HG03108 (cell line): ENCODE measurements at regions not wholly inside any gene's neighbourhood (a gene's known extent, or its start where the extent isn't known, plus 50 kb on each side); places are given as distances from the start of the nearest gene placed in this dataset.

ENCODE experiments used
- ATAC-seq: cut with Tn5 transposase; IDR thresholded peaks from one replicate; pipeline ENCODE4 v1.9.1; 2021; ENCODE audit warnings: moderate library complexity; ENCODE audit not compliant: unreplicated experiment

DNA sequence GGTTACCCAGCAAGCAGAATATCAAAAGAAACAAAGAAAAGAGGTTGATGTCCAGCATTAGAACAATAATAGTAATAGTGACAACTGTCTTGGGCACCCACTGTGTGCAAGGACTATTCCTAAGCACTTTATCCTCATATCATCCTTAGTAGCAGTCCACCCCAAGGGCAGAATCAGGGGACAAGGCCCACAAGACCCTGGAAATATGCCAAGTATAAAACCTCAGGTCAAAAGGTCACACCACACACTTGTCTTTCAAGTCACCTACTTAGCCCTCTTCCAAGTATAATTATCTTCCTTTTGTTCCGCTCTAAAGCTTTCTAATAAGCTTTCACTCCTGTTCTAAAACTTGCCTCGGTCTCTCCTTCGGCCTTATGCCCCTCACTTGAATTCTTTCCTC is 124.0 kb upstream of the STT3B start:
- ATAC-seq, result no peak

- ATAC-seq, result no peak
These were observed 123.3 kb upstream of the STT3B start for GRCh38 chr3:31409389-31409788.

DNA sequence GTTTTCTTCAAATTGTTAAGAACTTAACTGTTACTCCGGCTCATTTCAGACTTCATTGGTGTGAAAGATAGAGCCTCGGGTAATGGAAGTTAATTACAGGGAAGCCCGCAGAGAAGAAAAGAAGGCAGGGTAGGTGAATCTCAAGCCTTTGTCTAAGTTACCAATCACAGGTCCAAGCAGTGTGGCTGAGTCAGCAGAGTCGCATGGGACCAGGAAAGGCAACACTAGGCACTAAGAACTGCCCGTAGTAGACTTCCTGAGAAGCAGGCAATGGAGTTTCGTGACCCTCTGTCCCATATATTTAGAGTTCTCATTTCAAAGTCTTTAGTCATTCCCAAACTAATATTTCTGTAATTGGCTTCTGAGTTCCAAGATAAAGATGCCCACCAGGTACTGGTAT is 122.9 kb upstream of the STT3B start:
- no peak for ATAC-seq

DNA sequence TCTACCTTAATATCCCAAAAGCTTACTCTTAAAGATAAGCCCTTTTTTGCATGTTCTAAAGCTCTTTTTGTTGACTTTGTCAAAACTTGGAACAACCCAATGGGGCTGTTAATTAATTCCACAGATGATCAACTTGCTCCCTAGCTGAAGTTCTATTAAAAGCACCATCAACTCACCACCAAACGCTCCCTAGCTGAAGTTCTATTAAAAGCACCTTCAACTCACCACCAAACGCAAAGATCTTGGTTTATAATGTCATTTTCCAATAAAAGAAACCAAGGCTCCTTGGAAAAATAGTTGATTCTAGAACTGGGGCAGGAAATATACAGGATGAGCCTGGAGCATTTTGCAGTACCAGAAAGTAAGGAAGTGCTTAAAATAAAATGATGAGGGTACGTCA is 122.3 kb upstream of the STT3B start:
- no peak for ATAC-seq

DNA sequence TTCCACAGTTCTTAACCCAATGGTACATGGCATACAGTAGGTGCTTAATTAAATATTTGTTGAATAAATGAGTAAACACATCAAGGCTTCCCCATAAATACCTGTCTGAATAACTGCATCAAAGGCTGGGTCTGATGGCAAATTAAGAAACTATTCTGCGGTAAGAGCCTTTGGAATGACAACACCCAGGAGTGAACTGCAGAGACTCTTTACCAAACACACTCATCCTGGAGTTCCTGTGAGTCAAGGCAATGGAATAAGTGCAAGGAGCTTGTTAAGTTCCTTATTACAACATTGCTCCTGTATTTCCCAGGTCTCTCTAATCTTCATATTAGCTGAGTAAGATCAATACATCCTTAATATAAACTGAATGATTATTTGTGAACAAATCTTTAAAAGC is 119.9 kb upstream of the STT3B start:
- ATAC-seq, result no peak

DNA sequence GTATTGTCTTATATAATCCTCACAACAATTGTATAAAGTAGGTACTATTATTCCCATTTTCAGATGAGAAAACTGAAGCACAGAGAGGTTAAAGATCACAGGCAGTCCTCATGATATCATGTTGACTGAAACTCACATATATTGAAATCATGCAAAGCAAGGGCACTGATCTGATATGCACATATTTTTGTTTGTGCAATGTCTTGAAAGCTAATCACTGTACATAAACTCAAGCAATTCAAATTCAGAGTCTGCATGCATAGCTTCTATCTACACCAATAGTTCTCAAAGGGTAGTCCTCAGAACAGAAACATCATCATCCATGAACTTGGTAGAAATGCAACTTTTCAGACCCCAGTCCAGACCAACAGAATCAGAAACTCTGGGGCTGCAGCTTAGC is 119.2 kb upstream of the STT3B start:
- ATAC-seq, result no peak

DNA sequence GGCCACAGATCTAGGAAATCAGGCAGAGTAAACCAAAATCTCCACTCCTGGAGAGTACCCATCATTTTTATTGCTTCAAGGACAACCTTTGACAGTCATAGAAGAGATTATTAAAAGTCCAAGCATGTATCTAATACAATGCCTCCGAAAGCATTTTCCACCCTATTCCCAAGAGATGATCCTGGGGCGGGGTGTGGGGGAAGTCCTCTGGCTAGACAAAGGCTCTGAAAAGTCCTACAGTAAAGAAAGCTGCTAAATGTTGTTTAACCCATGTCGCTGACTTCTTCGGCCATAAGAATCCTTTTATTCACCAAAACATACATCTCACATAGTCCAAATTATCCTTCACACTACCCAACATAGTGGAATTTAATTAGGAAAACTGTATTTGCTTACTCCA is 115.7 kb upstream of the STT3B start:
- no peak for ATAC-seq

DNA sequence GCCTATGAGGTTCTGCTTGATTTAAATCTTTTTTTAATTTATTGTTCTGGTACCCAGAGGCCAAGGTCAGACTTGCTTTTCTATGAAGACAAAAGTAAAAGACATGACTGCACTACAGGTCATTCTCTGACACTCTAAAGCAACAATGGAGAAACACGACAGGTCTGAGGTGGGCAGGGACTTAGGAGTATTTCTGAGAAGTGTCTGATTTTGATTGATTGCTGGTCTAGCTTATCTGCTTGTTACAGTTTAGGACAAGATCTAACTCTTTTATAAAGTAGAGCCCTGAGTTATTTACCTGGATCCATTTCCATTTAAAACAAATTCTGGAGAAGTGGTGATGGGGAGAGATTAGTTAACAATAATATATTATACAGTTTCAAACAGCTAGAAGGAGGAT is 115.2 kb upstream of the STT3B start:
- no peak for ATAC-seq

DNA sequence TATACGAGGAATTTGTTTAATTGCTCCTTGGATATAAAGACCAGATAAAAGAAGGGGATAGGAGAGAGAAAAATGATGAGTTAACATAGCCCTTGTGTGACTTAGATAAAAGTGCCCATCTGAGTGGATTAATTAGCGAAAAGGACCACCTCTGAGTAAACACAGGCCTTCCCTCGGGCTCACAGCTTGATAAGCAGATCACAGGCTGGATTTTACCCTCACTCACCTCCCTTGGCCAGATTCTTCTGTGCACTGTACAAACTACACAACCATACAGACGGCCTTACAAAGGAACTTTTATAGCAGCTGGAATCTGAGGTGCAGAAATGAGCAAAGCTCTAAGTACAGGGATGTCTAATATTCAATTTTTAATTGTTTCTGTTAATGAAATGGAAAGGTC is 112.4 kb upstream of the STT3B start:
- ATAC-seq, result no peak

GRCh38 chr3:31421314-31422048 is 111.2 kb upstream of the STT3B start:
- ATAC-seq, result no peak

GRCh38 chr3:31422237-31422636 is 110.5 kb upstream of the STT3B start:
- ATAC-seq, result no peak

- ATAC-seq, result no peak
These were observed 109.2 kb upstream of the STT3B start for GRCh38 chr3:31423482-31423881.

DNA sequence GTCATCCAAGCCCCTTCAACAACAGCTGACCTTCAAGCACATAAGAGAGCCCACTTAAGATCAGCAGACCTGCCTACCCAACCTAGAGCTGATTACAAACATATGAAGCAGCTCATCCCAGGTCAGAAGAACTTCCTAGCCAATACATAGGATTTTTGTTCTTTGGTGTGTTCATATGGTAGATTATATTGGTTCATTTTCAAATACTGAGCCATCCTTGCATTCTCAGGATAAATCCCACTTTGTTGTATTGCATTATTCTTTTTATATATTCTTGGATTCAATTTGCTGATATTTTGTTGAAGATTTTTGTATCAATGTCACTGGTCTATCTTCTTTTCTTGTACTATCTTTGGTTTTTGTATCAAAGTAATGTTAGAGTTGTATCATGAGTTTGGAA is 107.3 kb upstream of the STT3B start:
- no peak for ATAC-seq

DNA sequence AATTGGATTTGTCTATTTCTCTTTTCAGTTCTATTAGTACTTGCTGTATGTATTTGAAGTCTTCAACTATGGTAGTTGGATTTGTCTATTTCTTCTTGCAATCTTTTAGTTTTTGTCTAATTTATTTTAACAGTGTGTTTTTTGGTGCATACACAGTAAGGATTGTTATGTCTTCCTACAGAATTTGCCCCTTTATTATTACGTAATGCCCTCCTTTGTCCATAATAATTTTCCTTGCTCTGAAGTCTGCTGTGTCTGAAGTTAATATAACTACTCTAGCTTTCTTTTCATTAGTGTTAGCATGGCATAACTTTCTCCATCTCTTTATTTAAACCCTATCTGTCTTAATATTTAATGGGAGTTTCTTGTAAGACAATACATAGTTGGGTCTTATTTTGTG is 105.1 kb upstream of the STT3B start:
- no peak for ATAC-seq

DNA sequence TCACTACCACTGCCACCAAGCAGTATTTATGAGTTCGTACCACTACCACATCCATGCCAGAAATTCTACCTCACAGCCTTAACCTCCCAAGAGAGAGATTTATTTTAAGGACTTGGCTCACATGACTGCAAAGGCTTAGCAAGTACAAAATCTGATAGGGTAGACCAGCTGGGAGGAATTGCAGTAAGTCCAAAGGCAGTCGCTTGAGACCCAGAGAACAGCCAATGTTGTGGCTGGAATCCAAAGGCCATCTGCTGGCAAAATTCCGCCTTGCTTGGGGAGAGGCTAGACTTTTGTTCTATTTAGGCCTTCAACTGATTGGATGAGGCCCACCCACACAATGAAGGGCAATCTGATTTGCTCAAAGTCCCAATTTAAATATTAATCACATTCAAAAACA is 101.4 kb upstream of the STT3B start:
- ATAC-seq, result no peak

- no peak for ATAC-seq
These were observed 99.6 kb upstream of the STT3B start for GRCh38 chr3:31432897-31433678.

DNA sequence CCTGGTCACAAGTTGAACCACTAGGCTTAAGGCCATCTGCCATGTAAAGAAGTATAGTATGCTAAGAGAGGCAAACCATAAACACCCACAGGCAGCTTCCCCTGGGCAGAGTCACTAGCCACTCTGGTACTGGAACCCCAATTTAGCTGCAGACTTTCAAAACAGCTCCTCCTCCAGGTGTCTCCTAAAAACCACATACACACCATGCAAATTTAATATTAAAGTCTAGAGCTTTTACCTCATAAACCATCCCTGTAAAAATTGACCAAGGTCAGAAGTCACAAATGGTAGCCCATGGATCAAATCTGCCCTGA is 99.1 kb upstream of the STT3B start:
- no peak for ATAC-seq

DNA sequence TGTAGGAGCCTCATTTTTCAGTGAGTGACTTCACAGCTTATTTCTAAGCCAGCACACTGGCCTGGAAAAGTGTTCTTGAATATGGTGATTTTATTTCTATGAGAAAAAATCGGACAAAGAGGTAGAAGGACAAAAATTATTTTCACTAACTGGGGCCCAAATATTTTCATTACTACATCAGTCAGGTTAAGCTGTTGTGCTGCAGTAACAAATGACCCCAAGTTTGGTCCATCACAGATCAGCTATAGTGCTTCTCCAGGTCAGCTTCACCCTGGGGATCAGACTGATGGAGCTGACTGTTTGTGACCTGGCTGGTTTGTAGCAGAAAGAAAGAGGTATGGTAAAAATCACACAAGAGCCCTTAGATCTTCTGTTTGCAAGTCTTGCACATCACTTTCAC is 97.9 kb upstream of the STT3B start:
- ATAC-seq, result no peak

DNA sequence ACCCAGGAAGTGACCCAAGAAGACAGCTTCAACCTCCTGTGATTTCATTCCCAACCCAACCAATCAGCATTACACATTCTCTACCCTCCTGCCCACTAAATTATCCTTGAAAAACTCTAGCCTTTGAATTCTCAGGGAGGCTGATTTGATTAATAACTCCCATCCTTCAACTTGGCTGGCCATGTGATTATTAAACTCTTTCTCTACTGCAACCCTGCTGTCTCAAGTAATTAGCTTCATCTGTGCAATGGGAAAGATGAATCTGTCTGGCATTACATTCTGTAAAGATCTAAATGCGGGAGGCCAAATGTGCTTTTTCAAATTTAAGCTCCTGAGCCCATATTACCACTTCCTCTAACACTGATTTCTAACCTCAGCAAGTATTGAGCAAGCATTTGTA is 95.9 kb upstream of the STT3B start:
- no peak for ATAC-seq

DNA sequence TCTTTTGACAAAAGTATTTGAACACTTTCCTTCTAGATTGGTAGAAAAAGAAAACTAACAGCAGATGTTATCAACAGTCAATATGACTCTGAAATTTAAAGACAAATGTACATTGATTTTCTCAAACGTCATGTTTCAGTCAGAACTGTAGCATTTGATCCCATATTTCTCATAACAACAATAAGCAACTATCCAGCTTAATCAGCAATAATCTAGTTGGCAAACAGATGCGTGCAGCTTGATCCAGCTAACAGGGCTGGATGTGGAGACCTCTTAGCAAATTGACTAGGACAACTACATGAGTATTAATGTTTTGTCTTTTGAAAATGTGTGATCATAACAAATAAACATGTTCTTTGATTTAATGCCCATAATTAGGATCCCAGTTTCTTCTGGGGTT is 94.0 kb upstream of the STT3B start:
- ATAC-seq, result no peak

GRCh38 chr3:31439890-31440750 is 92.6 kb upstream of the STT3B start:
- no peak for ATAC-seq

GRCh38 chr3:31440878-31441277 is 91.8 kb upstream of the STT3B start:
- ATAC-seq, result no peak
